ENCODE measurements at regions not wholly inside any gene's neighbourhood (a gene's known extent, or its start where the extent isn't known, plus 50 kb on each side); places are given as distances from the start of the nearest gene placed in this dataset.
"Not testable (repeated sequence)": the region's sequence is repeated elsewhere in the genome, so short reads cannot be mapped to it uniquely, and the experiment has no call there.

GRCh38 chr12:9449657-9450126 is 158.0 kb downstream of the KLRB1 start:
- DNase-seq (ENCODE audit: low spot score), result peak; percentile 17

- DNase-seq (ENCODE audit: low spot score), result no peak
These were observed 158.5 kb downstream of the KLRB1 start for GRCh38 chr12:9449181-9449580.

- not testable (repeated sequence) for DNase-seq (ENCODE audit: low spot score)
These were observed 159.1 kb downstream of the KLRB1 start for GRCh38 chr12:9448648-9449047.

- DNase-seq (ENCODE audit: low spot score), result peak; percentile 67
These were observed 159.7 kb downstream of the KLRB1 start for GRCh38 chr12:9447791-9448614.

- DNase-seq (ENCODE audit: low spot score), result not testable (repeated sequence)
These were observed 160.6 kb downstream of the KLRB1 start for GRCh38 chr12:9446883-9447761.

- DNase-seq (ENCODE audit: low spot score), result not testable (repeated sequence)
These were observed 167.3 kb downstream of the KLRB1 start for GRCh38 chr12:9440428-9440827.

- DNase-seq (ENCODE audit: low spot score), result not testable (repeated sequence)
These were observed 172.0 kb downstream of the KLRB1 start for GRCh38 chr12:9435682-9436081.

- DNase-seq (ENCODE audit: low spot score), result not testable (repeated sequence)
These were observed 177.3 kb downstream of the KLRB1 start for GRCh38 chr12:9430385-9430784.

- not testable (repeated sequence) for DNase-seq (ENCODE audit: low spot score)
These were observed 178.9 kb downstream of the KLRB1 start for GRCh38 chr12:9428856-9429255.

GRCh38 chr12:9425429-9425828 is 182.3 kb downstream of the KLRB1 start:
- DNase-seq (ENCODE audit: low spot score), result not testable (repeated sequence)

GRCh38 chr12:9424175-9424740 is 183.5 kb downstream of the KLRB1 start:
- not testable (repeated sequence) for DNase-seq (ENCODE audit: low spot score)

GRCh38 chr12:9422689-9423088 is 185.0 kb downstream of the KLRB1 start:
- not testable (repeated sequence) for DNase-seq (ENCODE audit: low spot score)

GRCh38 chr12:9421520-9422086 is 186.1 kb downstream of the KLRB1 start:
- DNase-seq (ENCODE audit: low spot score), result not testable (repeated sequence)

GRCh38 chr12:9420817-9421519 is 186.7 kb downstream of the KLRB1 start:
- not testable (repeated sequence) for DNase-seq (ENCODE audit: low spot score)

- not testable (repeated sequence) for DNase-seq (ENCODE audit: low spot score)
These were observed 189.1 kb downstream of the KLRB1 start for GRCh38 chr12:9418669-9419041.

- not testable (repeated sequence) for DNase-seq (ENCODE audit: low spot score)
These were observed 189.6 kb downstream of the KLRB1 start for GRCh38 chr12:9417947-9418668.

GRCh38 chr12:9417341-9417740 is 190.4 kb downstream of the KLRB1 start:
- DNase-seq (ENCODE audit: low spot score), result not testable (repeated sequence)

- not testable (repeated sequence) for DNase-seq (ENCODE audit: low spot score)
These were observed 191.4 kb downstream of the KLRB1 start for GRCh38 chr12:9416346-9416745.

GRCh38 chr12:9415898-9416297 is 191.8 kb downstream of the KLRB1 start:
- DNase-seq (ENCODE audit: low spot score), result peak; percentile 65

GRCh38 chr12:9413862-9414261 is 193.9 kb downstream of the KLRB1 start:
- not testable (repeated sequence) for DNase-seq (ENCODE audit: low spot score)

GRCh38 chr12:9412459-9412858 is 195.3 kb downstream of the KLRB1 start:
- DNase-seq (ENCODE audit: low spot score), result not testable (repeated sequence)
